T-helper 1 cell treated with Interleukin-12 subunit alpha and Interleukin-12 subunit beta and Interleukin-4 antibody, amounts not matched to agents 30 μg/mL and 1 μg/mL, for 36 hours (primary cell): ENCODE measurements at regions not wholly inside any gene's neighbourhood (a gene's known extent, or its start where the extent isn't known, plus 50 kb on each side); places are given as distances from the start of the nearest gene placed in this dataset.
A peak's percentile ranks its signal among the peaks of the same experiment; 100 is the strongest.

ENCODE experiments used
- H3K27ac Mint-ChIP-seq: one replicate; pipeline ENCODE4 v1.8.0; 2021; ENCODE audit warnings: mild to moderate bottlenecking, mixed read lengths
- H3K27me3 Mint-ChIP-seq: one replicate; pipeline ENCODE4 v1.8.0; 2021; ENCODE audit warnings: low read depth, mixed read lengths
- H3K36me3 Mint-ChIP-seq: one replicate; pipeline ENCODE4 v1.8.0; 2021; ENCODE audit warnings: low read depth, mixed read lengths
- H3K4me1 Mint-ChIP-seq: one replicate; pipeline ENCODE4 v1.8.0; 2021; ENCODE audit warnings: low read depth, mixed read lengths
- H3K4me3 Mint-ChIP-seq: one replicate; pipeline ENCODE4 v1.8.0; 2021; ENCODE audit warnings: mild to moderate bottlenecking, moderate library complexity, mixed read lengths
- H3K9me3 Mint-ChIP-seq: one replicate; pipeline ENCODE4 v1.8.0; 2021; ENCODE audit warnings: mixed read lengths

- Mint-ChIP-seq H3K4me3 (no peak overlapping the region), H3K36me3 (peaks cover 2% of the 10 kb centered on the region), H3K9me3 (peaks cover 4% of the 10 kb centered on the region), H3K27me3 (peaks cover 19% of the 10 kb centered on the region), H3K27ac (no peak overlapping the region), H3K4me1 (no peaks in the 10 kb centered on the region)
Observed at GRCh38 chr10:61299841-61300240, 153.3 kb downstream of the TMEM26 start.

DNA sequence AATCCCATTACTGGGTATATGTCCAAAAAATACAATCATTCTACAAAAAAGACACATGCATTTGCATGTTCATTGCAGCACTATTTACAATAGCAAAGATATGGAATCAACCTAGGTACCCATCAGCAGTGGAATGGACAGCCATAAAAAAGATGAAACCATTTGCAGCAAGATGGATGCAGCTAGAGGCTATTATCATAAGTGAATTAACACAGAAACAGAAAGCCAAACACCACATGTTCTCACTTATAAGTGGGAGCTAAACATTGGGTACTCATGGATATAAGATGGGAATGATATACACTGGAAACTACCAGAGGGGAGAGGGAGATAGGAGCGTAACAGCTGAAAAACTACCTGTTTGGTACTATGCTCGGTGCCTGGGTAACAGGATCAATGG is 154.0 kb downstream of the TMEM26 start:
- H3K27me3 Mint-ChIP-seq: peaks cover 19% of the 10 kb centered on the region
- H3K27ac Mint-ChIP-seq: no peak overlapping the region
- H3K9me3 Mint-ChIP-seq: peaks cover 4% of the 10 kb centered on the region
- no peaks in the 10 kb centered on the region for H3K4me1 Mint-ChIP-seq
- H3K4me3 Mint-ChIP-seq: no peak overlapping the region
- H3K36me3 Mint-ChIP-seq: peaks cover 2% of the 10 kb centered on the region

GRCh38 chr10:61298194-61298593 is 155.0 kb downstream of the TMEM26 start:
- Mint-ChIP-seq H3K4me3 (no peak overlapping the region), H3K27me3 (peaks cover 19% of the 10 kb centered on the region), H3K9me3 (peaks cover 4% of the 10 kb centered on the region), H3K4me1 (no peaks in the 10 kb centered on the region), H3K27ac (no peak overlapping the region), H3K36me3 (peaks cover 2% of the 10 kb centered on the region)

DNA sequence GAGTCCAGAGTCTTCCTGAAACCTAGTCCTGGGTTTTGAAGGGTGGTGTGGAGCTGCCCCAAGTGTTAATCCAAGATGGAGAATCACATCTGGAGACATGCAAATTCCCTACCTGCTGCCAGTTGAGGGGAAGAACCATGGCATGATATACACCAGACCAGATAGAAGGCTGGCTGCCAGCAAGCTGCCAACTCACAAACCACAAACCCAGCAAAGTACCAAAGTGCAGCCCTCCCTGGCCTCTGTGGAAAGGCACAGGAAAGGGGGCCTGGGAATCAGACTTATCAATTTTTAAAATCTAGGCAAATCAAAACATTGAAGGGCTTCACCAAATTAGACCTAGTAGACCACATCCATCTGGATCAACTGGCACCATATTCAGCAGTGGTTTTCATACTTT is 157.0 kb downstream of the TMEM26 start:
- H3K9me3 Mint-ChIP-seq: peaks cover 4% of the 10 kb centered on the region
- H3K4me3 Mint-ChIP-seq: no peak overlapping the region
- no peaks in the 10 kb centered on the region for H3K4me1 Mint-ChIP-seq

GRCh38 chr10:61294131-61294530 is 159.1 kb downstream of the TMEM26 start:
- Mint-ChIP-seq H3K36me3 (peaks cover 2% of the 10 kb centered on the region), H3K27ac (no peak overlapping the region), H3K9me3 (peaks cover 14% of the 10 kb centered on the region), H3K4me1 (no peaks in the 10 kb centered on the region), H3K4me3 (no peak overlapping the region), H3K27me3 (peaks cover 36% of the 10 kb centered on the region)

More for the DNA sequence above, 157.0 kb downstream of the TMEM26 start:
- Mint-ChIP-seq H3K27me3 (peaks cover 28% of the 10 kb centered on the region), H3K27ac (no peak overlapping the region), H3K36me3 (peaks cover 2% of the 10 kb centered on the region)

DNA sequence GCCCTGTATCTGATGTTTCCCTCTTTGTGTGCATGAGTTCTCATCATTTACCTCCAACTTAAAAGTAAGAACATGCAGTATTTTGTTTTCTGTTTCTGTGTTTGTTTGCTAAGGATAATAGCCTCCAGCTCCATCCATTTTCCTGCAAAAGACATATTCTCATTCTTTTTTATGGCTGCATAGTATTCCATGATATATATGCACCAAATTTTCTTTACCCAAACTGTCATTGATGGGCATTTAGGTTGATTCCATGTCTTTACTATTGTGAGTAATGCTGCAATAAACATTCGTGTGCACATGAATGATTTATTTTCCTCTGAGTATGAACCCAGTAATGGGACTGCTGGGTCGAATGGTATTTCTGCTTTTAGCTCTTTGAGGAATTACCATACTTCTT is 163.4 kb downstream of the TMEM26 start:
- Mint-ChIP-seq H3K9me3 (peaks cover 22% of the 10 kb centered on the region), H3K4me1 (peaks cover 18% of the 10 kb centered on the region), H3K4me3 (no peak overlapping the region), H3K36me3 (peaks cover 4% of the 10 kb centered on the region), H3K27ac (no peak overlapping the region), H3K27me3 (peaks cover 27% of the 10 kb centered on the region)

- peak overlapping the region; percentile 42 for H3K4me3 Mint-ChIP-seq
- peaks cover 4% of the 10 kb centered on the region for H3K36me3 Mint-ChIP-seq
Observed at GRCh38 chr10:61286686-61287085, 166.5 kb downstream of the TMEM26 start.

DNA sequence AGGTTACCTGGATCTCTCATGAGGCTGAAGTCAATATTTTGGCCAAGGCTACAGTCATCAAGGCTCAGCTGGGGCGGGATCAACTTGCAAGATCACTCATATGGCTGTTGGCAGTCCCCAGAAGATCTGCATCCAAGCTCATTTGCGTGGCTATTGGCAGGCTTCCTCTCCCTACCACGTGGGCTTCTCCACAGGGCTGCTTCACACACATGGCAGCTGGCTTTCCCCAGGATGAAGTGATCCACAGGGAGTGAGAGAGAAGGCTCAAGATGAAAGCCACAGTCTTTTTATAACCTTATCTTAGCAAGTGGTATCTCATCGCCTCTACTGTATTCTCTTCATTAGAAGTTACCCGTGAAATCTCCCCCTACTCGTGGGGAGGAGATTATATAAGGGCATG is 167.4 kb downstream of the TMEM26 start:
- Mint-ChIP-seq H3K27me3 (peaks cover 26% of the 10 kb centered on the region), H3K36me3 (peaks cover 4% of the 10 kb centered on the region), H3K4me1 (peaks cover 27% of the 10 kb centered on the region), H3K27ac (no peak overlapping the region), H3K4me3 (no peak overlapping the region), H3K9me3 (peaks cover 22% of the 10 kb centered on the region)

More at GRCh38 chr10:61286686-61287085, 166.5 kb downstream of the TMEM26 start:
- Mint-ChIP-seq H3K9me3 (peaks cover 22% of the 10 kb centered on the region), H3K27ac (peak overlapping the region; percentile 74), H3K4me1 (peaks cover 26% of the 10 kb centered on the region), H3K27me3 (peaks cover 26% of the 10 kb centered on the region)

GRCh38 chr10:61284222-61284890 is 168.8 kb downstream of the TMEM26 start:
- no peak overlapping the region for H3K4me3 Mint-ChIP-seq
- H3K27ac Mint-ChIP-seq: no peak overlapping the region
- H3K27me3 Mint-ChIP-seq: peaks cover 26% of the 10 kb centered on the region
- peaks cover 4% of the 10 kb centered on the region for H3K36me3 Mint-ChIP-seq
- peaks cover 12% of the 10 kb centered on the region for H3K9me3 Mint-ChIP-seq
- peaks cover 28% of the 10 kb centered on the region for H3K4me1 Mint-ChIP-seq

DNA sequence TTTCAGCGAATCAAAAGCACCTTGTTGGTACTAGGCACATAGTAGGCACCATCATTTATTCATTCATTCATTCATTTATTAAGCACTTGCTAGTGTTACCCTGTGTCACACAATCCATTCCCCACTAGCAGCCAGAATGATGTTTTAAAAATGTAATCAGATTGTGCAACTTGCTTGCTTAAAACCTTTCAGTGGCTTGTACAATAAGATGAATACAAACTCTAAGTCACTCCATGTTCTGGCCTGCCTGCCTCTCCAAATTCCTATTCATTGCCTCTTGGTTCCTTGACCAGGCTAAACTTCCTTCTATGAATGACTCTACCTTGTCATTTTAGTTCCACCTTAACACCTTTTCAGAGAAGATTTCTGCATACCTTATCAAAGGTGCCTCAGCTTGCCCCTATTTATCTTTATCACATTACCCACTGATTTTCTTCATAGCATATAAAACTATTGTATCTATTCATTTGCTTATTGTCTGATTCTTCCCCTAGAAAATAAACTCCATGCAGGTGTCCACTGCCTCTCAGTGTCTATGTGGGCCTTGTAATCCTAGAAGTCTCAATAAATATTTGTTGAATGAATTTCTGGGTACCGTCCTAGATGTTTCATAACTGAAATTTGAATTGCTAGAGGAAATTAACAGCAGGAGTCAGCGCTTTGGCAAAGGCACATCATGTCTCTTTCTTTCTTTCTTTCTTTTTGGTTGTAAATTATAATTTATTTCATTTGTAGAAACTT is 169.5 kb downstream of the TMEM26 start:
- H3K27me3 Mint-ChIP-seq: peaks cover 29% of the 10 kb centered on the region
- no peak overlapping the region for H3K27ac Mint-ChIP-seq
- peaks cover 28% of the 10 kb centered on the region for H3K4me1 Mint-ChIP-seq
- no peak overlapping the region for H3K4me3 Mint-ChIP-seq
- H3K9me3 Mint-ChIP-seq: peaks cover 8% of the 10 kb centered on the region
- peaks cover 2% of the 10 kb centered on the region for H3K36me3 Mint-ChIP-seq

DNA sequence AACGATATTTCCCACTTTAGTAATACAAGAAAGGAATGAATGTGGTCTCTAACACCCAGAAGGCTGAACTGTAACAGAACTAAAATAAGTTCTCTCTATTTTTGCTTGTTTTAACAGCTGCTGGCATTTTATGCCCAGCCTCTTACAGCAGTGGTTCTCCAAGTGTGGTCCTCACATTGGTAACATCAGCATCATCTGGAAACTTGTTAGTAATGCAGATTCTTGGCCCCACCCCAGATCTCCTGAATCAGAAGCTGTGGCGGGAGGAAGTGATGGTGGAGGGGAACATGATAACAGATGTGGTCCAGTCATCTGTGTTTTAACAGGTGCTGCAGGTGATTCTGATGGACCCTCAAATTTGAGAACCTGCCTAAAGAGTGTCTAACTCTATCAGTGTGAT is 170.1 kb downstream of the TMEM26 start:
- Mint-ChIP-seq H3K9me3 (peaks cover 8% of the 10 kb centered on the region), H3K27me3 (peaks cover 33% of the 10 kb centered on the region), H3K4me1 (peaks cover 27% of the 10 kb centered on the region), H3K36me3 (peaks cover 1% of the 10 kb centered on the region), H3K4me3 (no peak overlapping the region), H3K27ac (no peak overlapping the region)

DNA sequence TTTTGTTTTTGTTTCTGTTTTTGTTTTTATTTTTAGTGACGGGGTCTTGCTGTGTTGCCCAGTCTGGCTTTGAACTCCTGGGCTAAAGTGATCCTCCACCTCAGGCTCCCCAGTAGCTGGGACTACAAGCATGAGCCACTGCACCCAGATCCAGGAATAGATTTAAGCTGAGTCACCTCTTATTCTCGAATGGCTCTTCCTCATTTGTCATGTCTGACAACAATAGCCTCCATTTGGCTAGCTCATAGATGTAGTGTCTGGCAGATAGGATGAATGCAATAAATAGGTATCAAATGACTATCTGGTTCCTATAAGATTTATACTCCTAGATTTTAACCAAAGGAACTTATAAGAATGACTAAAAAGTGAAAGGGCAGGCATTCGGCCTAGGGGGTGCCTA is 172.9 kb downstream of the TMEM26 start:
- Mint-ChIP-seq H3K4me3 (no peak overlapping the region), H3K36me3 (no peaks in the 10 kb centered on the region), H3K27me3 (peaks cover 42% of the 10 kb centered on the region), H3K4me1 (peaks cover 12% of the 10 kb centered on the region), H3K9me3 (no peaks in the 10 kb centered on the region), H3K27ac (no peak overlapping the region)

GRCh38 chr10:61279400-61279799 is 173.8 kb downstream of the TMEM26 start:
- no peak overlapping the region for H3K4me3 Mint-ChIP-seq
- no peaks in the 10 kb centered on the region for H3K36me3 Mint-ChIP-seq
- no peak overlapping the region for H3K27ac Mint-ChIP-seq

DNA sequence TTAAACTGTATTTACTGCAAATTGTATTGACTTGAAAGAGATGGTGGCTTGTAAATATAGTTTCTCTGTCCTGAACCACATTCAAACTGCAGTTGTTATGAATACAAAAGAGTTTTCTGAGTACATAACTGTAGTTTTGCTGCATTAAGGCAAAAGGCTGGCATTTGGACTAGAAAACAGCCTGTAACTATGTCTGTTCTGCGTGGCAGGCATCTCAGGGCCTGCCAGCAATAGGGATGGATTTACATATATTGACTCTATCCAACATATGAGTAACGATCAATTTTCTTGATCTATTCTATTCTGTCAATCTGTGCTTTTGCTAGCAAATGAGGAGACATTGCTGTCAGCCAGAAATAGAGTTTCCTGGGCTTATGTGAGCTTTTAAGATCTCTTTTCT is 174.6 kb downstream of the TMEM26 start:
- H3K36me3 Mint-ChIP-seq: no peaks in the 10 kb centered on the region
- H3K4me1 Mint-ChIP-seq: peaks cover 2% of the 10 kb centered on the region
- H3K4me3 Mint-ChIP-seq: no peak overlapping the region
- H3K27me3 Mint-ChIP-seq: peaks cover 41% of the 10 kb centered on the region
- no peaks in the 10 kb centered on the region for H3K9me3 Mint-ChIP-seq
- no peak overlapping the region for H3K27ac Mint-ChIP-seq

More at GRCh38 chr10:61279400-61279799, 173.8 kb downstream of the TMEM26 start:
- Mint-ChIP-seq H3K27me3 (peaks cover 48% of the 10 kb centered on the region), H3K4me1 (peaks cover 9% of the 10 kb centered on the region), H3K9me3 (no peaks in the 10 kb centered on the region)

- Mint-ChIP-seq H3K36me3 (no peaks in the 10 kb centered on the region), H3K9me3 (no peaks in the 10 kb centered on the region), H3K27ac (no peak overlapping the region), H3K4me1 (no peaks in the 10 kb centered on the region), H3K27me3 (peaks cover 18% of the 10 kb centered on the region), H3K4me3 (no peak overlapping the region)
Observed at GRCh38 chr10:61272781-61273180, 180.4 kb downstream of the TMEM26 start.
